ENCODE measurements at regions not wholly inside any gene's neighbourhood (a gene's known extent, or its start where the extent isn't known, plus 50 kb on each side); places are given as distances from the start of the nearest gene placed in this dataset.

DNA sequence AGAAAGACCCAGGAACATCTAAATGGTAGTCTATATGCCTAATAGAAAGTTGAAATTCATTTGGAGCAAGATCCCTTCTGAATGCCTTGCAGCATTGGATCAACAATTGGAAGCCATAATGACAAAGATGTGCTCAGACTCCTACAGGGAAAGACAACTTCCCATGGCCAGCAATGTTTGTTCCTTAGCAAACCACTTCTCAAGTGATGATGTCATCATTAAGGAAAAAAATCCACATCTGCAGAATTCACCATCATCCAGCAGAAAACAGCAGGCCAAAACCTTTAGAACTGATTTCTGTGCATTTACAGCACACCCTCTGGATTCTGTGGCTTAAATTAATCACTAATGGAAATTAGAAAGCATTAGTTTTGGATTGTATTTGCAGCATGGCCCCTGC is 82.4 kb upstream of the ZIC3 start:
- Mint-ChIP-seq H3K36me3 (no peaks in the 10 kb centered on the region), H3K4me3 (no peak overlapping the region), H3K4me1 (no peaks in the 10 kb centered on the region), H3K27ac (no peak overlapping the region), H3K27me3 (no peaks in the 10 kb centered on the region), H3K9me3 (no peaks in the 10 kb centered on the region)
- ATAC-seq = no peak

DNA sequence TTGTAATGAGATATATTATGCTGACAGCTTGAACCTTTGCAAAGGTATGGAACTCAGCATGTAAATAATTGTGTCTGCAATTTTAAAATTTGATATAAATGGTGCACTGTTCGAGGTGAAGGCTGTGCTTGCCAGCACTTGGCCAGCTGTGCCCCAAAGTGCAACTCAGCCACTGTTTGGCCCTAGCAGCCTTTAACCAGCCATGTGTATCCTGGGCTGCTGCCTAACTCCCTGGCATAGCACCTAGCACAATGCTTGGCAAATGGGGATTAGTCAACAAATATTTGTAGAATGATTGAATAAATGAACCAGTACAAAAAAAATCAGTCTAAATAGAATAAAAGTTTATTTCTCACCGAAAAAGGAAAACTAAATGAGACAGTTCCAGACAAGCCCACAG is 83.8 kb upstream of the ZIC3 start:
- Mint-ChIP-seq H3K27ac (no peak overlapping the region), H3K27me3 (no peaks in the 10 kb centered on the region), H3K4me1 (no peaks in the 10 kb centered on the region), H3K36me3 (no peaks in the 10 kb centered on the region), H3K4me3 (no peak overlapping the region), H3K9me3 (no peaks in the 10 kb centered on the region)
- no peak for ATAC-seq

DNA sequence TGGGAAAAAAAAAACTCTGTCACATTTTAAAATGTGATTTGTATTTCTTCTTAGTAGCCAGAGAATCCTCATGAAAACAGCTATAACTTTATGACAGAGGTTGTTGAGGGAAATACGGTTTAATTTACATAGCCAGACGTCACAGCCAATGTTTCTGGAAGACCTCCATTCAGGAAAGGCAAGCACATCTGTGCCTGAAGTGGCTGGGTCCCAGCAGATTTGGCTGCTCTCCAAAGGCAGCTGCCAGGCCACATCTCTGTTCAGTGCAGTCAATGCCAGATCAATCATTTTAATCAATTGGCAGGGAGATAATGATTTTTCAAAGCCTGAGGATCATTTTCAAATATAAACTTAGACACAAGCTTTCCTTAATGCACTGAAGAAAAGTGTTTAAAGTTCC is 86.5 kb upstream of the ZIC3 start:
- Mint-ChIP-seq H3K27me3 (no peaks in the 10 kb centered on the region), H3K27ac (no peak overlapping the region), H3K4me3 (no peak overlapping the region), H3K9me3 (no peaks in the 10 kb centered on the region), H3K36me3 (no peaks in the 10 kb centered on the region), H3K4me1 (no peaks in the 10 kb centered on the region)
- ATAC-seq = no peak

DNA sequence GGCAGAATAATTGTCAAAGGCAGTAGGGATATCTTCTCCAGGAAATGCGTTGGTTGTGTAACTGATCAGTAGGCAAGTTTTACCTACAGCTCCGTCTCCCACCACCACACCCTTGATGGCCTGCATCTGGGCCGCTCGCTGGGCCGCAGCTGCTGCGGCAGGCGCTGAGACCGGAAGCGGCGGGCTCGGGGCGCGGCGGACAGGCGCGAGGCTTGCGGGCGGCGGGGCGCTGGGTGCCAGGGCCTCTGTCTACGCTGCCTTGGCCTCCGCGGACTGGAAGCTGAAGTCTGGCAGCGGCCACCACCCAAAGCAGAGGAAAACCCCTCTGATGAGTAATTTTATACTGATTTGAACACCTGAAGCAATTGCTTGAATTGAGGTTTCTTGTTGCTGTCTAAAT is 124.2 kb upstream of the ZIC3 start:
- Mint-ChIP-seq H3K4me3 (no peak overlapping the region), H3K9me3 (peaks cover 6% of the 10 kb centered on the region), H3K27ac (no peak overlapping the region), H3K4me1 (no peaks in the 10 kb centered on the region), H3K36me3 (no peaks in the 10 kb centered on the region), H3K27me3 (no peaks in the 10 kb centered on the region)
- ATAC-seq = no peak

DNA sequence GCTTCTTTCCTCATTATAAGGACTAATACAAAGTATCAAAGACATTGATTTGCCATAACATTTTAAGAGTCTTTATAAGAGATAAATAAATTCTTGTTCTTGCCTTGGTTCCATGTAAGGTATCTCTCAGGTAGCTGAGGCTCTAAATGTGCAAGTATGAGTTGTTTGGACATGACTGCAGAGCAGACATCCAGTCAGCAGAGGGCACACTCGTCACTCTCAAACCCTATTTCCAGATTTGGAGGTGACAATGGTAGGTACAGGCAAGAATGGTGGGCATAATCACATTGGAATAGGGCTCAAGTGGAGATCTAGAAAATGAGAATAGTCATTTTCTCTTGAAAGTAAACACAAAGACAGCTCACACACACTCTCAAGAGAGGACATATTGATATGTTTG is 133.3 kb upstream of the ZIC3 start:
- H3K36me3 Mint-ChIP-seq = no peaks in the 10 kb centered on the region
- ATAC-seq = no peak
- peaks cover 28% of the 10 kb centered on the region for H3K27me3 Mint-ChIP-seq
- no peak overlapping the region for H3K27ac Mint-ChIP-seq
- H3K4me1 Mint-ChIP-seq = no peaks in the 10 kb centered on the region
- H3K9me3 Mint-ChIP-seq = peaks cover 2% of the 10 kb centered on the region
- no peak overlapping the region for H3K4me3 Mint-ChIP-seq

DNA sequence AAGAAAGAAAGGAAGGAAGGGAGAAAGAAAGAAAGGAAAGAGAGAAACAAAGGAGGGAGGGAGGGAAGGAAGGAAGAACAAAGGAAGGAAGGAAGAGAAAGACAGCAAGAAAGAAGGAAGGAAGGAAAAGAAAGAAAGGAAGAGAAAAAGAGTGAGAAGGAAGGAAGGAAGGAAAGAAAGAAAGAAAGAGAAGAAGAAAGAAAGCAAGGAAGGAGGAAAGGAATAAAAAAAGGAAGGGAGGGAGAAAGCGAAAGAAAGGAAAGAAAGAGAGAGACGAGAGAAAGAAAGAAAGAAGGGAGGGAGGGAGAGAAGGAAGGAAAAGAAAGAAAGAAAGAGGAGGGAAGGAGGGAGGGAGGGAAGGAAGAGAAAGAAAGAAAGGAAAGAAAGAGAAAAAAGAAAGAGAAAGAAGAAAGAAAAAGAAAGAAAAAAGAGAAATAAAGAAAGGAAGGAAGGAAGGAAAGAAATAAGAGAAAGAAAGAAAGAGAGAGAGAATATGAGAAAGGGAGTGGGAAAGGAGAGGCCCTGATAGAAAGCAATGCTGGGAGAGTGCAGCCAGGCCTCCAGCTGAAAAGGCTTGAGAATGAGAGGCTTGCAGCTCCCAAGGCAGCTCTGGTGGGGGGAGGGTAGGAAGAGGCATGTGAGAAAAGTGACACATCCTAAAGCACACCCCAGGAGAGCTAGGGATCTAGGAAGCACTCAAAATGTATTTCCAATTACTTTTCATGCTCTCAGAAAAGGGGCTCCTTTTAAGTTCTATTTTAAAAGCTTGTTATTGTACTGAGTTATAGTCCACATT is 134.0 kb upstream of the ZIC3 start:
- Mint-ChIP-seq H3K27me3 (peaks cover 34% of the 10 kb centered on the region), H3K9me3 (peaks cover 2% of the 10 kb centered on the region), H3K36me3 (no peaks in the 10 kb centered on the region), H3K4me1 (no peaks in the 10 kb centered on the region), H3K27ac (no peak overlapping the region), H3K4me3 (no peak overlapping the region)
- no peak for ATAC-seq

DNA sequence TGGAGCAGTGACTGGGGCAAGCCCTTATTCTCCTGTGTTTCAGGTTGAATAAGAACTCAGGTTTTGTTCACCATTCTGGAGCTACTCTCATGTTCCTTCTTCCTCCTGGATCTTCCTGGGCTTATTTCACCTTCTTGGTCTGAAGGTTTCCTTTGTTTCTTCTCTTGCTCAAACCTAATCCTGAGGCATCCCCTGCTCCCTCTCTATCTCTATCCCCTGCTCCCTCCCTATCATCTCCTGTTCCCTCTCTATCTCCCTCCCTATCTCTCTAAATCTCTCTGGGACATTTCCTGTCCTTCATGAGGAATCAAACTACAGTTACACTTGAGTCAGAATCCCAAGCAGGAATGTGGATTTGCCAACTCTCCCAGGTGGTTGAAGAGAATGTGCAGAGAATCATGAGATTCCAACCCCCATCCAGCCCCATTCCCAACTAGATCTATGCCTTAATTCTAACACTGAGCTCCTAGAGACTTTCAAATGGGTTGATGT is 134.9 kb upstream of the ZIC3 start:
- ATAC-seq = no peak
- peaks cover 2% of the 10 kb centered on the region for H3K9me3 Mint-ChIP-seq
- peaks cover 43% of the 10 kb centered on the region for H3K27me3 Mint-ChIP-seq
- no peak overlapping the region for H3K27ac Mint-ChIP-seq
- H3K4me3 Mint-ChIP-seq = no peak overlapping the region
- H3K36me3 Mint-ChIP-seq = no peaks in the 10 kb centered on the region
- no peaks in the 10 kb centered on the region for H3K4me1 Mint-ChIP-seq

DNA sequence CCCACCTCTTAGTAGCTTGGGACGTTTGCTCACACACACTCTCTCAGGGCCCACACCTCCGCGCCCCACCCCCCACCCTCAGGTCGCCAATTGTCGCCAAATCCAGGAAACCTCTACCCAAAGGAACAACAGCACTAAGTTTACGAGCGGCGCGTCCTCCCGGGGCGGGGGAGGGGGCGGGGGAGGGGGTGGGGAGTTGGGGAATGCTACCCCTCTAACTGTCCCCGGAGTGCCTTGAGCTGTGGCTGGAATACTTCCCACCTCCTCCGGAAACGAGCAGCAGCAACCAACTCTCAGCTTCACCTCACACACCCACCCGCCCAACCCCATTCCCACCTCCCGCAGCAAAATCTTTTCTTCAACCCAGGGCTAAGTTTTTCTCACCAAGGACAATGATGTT is 135.6 kb upstream of the ZIC3 start:
- Mint-ChIP-seq H3K36me3 (no peaks in the 10 kb centered on the region), H3K27me3 (peaks cover 50% of the 10 kb centered on the region), H3K9me3 (no peaks in the 10 kb centered on the region), H3K4me3 (no peak overlapping the region), H3K4me1 (no peaks in the 10 kb centered on the region), H3K27ac (no peak overlapping the region)
- no peak for ATAC-seq

DNA sequence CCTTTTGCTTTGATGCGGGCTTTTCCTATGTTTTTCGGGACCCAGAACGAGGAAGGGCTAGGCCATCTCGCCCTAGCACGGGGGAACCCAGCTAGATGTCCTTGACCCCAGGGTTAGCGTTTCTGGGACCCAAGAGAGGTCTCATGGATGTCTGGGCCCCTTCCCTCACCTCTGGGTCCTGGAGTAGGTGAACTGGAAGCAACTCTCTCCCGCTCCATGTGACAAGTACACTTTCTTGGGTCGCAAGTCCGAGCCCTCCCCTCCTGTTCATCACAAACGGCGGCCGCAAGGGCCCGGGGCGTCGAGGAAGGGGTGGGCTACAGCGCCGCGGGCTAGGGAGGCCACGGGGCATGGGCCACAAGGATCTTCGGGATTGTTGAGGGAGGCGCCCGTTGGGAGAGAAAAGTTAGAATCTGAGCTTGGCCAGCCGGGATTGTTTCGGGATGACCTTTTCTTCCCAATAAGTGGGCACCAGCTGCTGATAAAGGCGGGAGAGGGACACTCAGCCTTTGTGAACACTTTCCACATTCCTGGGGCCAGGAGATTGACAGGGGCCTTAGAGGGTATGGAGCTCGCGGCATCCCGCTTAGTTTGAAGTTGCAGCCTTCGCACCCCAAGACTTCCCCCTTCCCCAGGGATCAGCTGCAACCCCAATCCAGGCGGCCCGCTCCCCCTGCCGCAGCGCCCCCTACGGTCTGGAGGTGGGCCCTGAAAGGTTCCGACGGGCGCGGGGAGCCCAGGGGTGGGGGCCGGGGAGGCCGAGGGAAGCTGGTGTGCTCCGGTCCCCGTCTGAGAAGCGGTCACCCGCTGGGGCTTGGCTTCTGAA is 136.9 kb upstream of the ZIC3 start:
- H3K4me3 Mint-ChIP-seq = no peak overlapping the region
- no peaks in the 10 kb centered on the region for H3K36me3 Mint-ChIP-seq
- no peaks in the 10 kb centered on the region for H3K9me3 Mint-ChIP-seq
- no peaks in the 10 kb centered on the region for H3K4me1 Mint-ChIP-seq
- no peak overlapping the region for H3K27ac Mint-ChIP-seq
- H3K27me3 Mint-ChIP-seq = peaks cover 62% of the 10 kb centered on the region
- no peak for ATAC-seq

DNA sequence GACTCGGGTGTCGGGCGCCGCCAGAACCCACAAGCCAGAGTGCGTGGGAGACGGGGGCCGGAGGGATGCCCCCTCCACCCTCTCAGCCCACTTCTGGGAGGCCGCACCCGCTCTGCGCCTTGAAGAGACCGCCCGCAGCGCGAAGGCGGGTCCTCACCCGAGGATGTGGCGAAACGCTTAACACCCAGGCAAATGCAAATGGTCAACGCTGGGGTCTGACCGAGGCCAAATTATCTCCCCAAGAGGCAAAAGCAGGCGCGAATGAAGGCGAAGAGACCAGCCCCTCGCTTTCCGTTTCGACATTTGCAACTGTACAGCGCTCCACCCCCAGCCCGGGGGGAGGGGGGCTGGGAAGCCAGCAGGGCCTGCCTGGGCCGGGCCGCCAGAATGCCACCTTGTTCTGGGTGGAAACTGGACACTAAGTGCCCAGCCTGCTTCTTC is 137.7 kb upstream of the ZIC3 start:
- H3K4me3 Mint-ChIP-seq = peak overlapping the region; percentile 67
- ATAC-seq = no peak
- H3K36me3 Mint-ChIP-seq = no peaks in the 10 kb centered on the region
- H3K27ac Mint-ChIP-seq = no peak overlapping the region
- no peaks in the 10 kb centered on the region for H3K4me1 Mint-ChIP-seq
- H3K27me3 Mint-ChIP-seq = peaks cover 66% of the 10 kb centered on the region
- no peaks in the 10 kb centered on the region for H3K9me3 Mint-ChIP-seq

DNA sequence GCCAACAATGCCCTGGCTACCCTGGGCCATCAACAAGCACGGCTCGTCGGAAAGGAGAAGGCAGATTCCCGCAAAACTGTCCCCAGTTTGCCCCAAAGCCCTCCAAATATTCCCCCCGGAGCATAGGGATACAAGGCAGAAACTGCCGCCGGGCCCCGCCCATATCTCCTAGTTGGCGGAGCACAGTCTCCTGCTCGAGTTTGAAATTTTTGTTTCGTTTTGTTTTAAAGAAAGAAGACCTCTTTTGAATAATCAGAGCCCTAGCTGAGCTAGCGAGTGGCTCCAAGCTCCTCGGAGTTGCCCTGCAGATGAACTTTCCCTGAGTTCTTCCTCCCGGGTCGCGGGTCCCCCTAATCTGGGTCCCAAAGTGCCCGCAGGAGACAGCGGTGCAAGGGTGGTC is 138.1 kb upstream of the ZIC3 start:
- no peaks in the 10 kb centered on the region for H3K4me1 Mint-ChIP-seq
- H3K36me3 Mint-ChIP-seq = no peaks in the 10 kb centered on the region
- ATAC-seq = no peak
- H3K4me3 Mint-ChIP-seq = peak overlapping the region; percentile 67
- no peak overlapping the region for H3K27ac Mint-ChIP-seq
- H3K9me3 Mint-ChIP-seq = no peaks in the 10 kb centered on the region
- H3K27me3 Mint-ChIP-seq = peaks cover 70% of the 10 kb centered on the region

DNA sequence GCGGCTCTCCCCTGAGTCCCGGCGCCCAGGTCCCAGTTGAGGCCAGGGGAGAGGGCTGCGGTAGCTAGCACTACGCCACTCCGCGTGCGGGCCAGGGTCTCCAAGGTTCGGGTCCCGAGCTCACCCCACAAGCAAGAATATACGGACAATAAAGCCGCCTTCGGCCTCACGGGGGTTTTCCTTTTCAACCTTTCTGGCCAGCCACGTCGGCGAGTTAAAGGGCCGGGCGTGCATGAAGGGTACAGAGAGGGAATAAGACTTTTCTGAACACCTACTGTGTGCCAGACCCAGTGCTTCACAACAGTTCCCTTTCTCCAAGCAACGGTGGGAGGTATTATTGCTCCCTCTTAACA is 138.5 kb upstream of the ZIC3 start:
- ATAC-seq = no peak
- H3K9me3 Mint-ChIP-seq = no peaks in the 10 kb centered on the region
- peaks cover 70% of the 10 kb centered on the region for H3K27me3 Mint-ChIP-seq
- no peak overlapping the region for H3K27ac Mint-ChIP-seq
- H3K4me3 Mint-ChIP-seq = no peak overlapping the region
- no peaks in the 10 kb centered on the region for H3K36me3 Mint-ChIP-seq
- H3K4me1 Mint-ChIP-seq = no peaks in the 10 kb centered on the region

DNA sequence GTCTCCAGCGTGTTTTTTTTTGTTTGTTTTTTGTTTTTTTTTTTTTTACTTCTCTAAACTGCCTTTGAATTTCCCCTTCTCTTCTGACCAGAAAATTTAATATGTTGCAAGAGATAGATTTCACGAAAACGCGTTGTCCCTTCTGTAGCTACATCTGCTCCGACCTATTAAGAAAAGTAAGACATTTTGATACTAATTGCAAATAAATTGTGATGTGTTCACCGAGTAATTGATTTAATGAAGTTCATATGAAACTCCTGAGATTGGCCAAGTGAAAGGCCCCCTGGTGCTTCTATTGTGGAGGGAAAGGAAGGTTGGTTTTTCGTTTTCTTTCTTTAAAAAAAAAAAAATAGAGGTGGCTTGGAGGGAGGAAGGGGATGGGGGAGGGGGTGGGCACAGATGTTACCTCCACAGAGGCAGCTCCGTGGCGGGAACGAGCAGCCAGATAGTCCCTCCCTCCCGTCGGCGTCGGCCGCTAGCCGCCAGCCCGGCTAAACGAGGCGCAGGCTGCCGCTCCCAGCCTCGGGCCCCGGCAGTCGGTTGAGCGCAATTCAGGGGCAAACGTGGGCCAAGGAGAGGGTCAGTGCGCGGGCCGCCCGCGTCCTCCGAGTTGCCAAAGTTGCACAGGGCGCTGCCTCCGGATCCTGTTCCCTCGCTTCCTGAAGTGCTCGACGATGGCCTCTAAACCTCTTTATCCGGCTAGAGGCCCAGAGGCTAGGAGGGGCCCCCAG is 139.1 kb upstream of the ZIC3 start:
- H3K36me3 Mint-ChIP-seq = no peaks in the 10 kb centered on the region

DNA sequence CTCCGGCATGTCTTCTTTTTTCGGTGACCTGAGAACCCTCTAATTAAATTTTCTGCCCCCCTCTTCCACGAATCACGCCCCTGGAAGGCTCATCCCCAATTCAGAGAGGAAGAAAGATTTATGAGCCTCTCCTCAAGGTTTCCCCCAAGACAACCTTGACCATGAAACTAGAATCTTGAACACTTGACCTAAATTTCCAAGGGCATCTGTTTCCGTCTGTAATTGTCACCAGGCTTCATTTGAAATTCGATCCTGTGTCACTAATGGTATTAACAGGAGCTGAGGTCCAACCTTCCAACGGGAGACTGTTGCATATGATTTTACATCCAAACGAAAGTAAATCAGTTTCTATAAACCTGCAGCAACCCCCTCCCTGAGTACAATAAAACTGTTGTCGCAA is 139.9 kb upstream of the ZIC3 start:
- Mint-ChIP-seq H3K9me3 (no peaks in the 10 kb centered on the region), H3K27me3 (peaks cover 58% of the 10 kb centered on the region), H3K4me3 (no peak overlapping the region), H3K36me3 (no peaks in the 10 kb centered on the region), H3K4me1 (no peaks in the 10 kb centered on the region), H3K27ac (no peak overlapping the region)
- no peak for ATAC-seq

More for the DNA sequence above, 139.1 kb upstream of the ZIC3 start:
- Mint-ChIP-seq H3K4me3 (no peak overlapping the region), H3K27ac (no peak overlapping the region), H3K9me3 (no peaks in the 10 kb centered on the region), H3K27me3 (peaks cover 67% of the 10 kb centered on the region), H3K4me1 (no peaks in the 10 kb centered on the region)
- no peak for ATAC-seq

DNA sequence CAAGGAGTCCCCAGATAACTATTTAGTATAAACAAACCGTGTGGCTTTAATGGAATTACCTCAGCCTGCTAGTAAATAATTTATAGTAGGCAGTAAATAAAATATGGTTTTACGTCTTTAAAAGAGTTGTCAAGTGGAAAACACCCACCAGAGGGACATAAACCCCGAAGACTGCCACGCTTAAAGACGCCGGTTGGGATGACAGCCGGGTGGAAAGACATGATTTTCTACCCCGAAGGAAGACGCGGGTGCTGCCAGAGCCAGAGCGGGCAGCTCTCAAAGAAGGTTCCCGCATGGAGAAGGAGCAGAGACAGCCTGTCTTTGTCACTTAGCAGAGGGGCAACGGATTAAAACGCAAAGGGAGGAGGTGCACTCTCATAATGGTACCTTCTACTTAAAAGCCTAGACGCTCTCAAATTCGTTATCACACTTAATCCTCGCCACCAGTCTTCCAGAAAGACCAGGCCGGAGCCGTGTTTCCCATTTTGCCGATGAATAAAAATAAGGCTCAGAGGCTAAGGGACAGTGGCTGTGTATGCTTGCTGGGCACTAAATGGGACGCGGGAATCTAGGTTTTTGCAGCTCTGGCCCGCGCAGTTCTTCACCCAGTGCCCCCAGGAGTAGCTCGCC is 140.5 kb upstream of the ZIC3 start:
- H3K9me3 Mint-ChIP-seq = no peaks in the 10 kb centered on the region
- no peak overlapping the region for H3K27ac Mint-ChIP-seq
- H3K27me3 Mint-ChIP-seq = peaks cover 55% of the 10 kb centered on the region
- ATAC-seq = no peak
- H3K4me3 Mint-ChIP-seq = no peak overlapping the region
- H3K36me3 Mint-ChIP-seq = no peaks in the 10 kb centered on the region
- no peaks in the 10 kb centered on the region for H3K4me1 Mint-ChIP-seq
